ENCODE measurements at regions not wholly inside any gene's neighbourhood (a gene's known extent, or its start where the extent isn't known, plus 50 kb on each side); places are given as distances from the start of the nearest gene placed in this dataset.
"Not testable (repeated sequence)": the region's sequence is repeated elsewhere in the genome, so short reads cannot be mapped to it uniquely, and the experiment has no call there.

GRCh38 chr15:30761365-30761764, 135.4 kb downstream of the ARHGAP11B start:
- not testable (repeated sequence) for DNase-seq

GRCh38 chr15:30769390-30770124, 134.2 kb upstream of the FAN1 start:
- DNase-seq: not testable (repeated sequence)

GRCh38 chr15:30770759-30771158, 133.0 kb upstream of the FAN1 start:
- DNase-seq: no peak

- DNase-seq: no peak
These were observed 120.7 kb upstream of the FAN1 start for GRCh38 chr15:30783019-30783418.

GRCh38 chr15:30788595-30788994, 115.1 kb upstream of the FAN1 start:
- DNase-seq: no peak

GRCh38 chr15:30791239-30792175, 112.2 kb upstream of the FAN1 start:
- DNase-seq: peak; percentile 7

- not testable (repeated sequence) for DNase-seq
These were observed 110.9 kb upstream of the FAN1 start for GRCh38 chr15:30792843-30793242.

- DNase-seq: no peak
These were observed 109.3 kb upstream of the FAN1 start for GRCh38 chr15:30794388-30794787.

GRCh38 chr15:30799565-30799964, 104.2 kb upstream of the FAN1 start:
- DNase-seq: peak; percentile 6

- not testable (repeated sequence) for DNase-seq
These were observed 102.4 kb upstream of the FAN1 start for GRCh38 chr15:30801140-30801895.

- not testable (repeated sequence) for DNase-seq
These were observed 101.7 kb upstream of the FAN1 start for GRCh38 chr15:30802001-30802400.

- not testable (repeated sequence) for DNase-seq
These were observed 100.0 kb upstream of the FAN1 start for GRCh38 chr15:30803703-30804102.

GRCh38 chr15:30816430-30816829, 87.3 kb upstream of the FAN1 start:
- DNase-seq: no peak

GRCh38 chr15:30823068-30823813, 80.5 kb upstream of the FAN1 start:
- peak; percentile 65 for DNase-seq

GRCh38 chr15:30824518-30825195, 79.1 kb upstream of the FAN1 start:
- no peak for DNase-seq

- DNase-seq: no peak
These were observed 76.0 kb upstream of the FAN1 start for GRCh38 chr15:30827625-30828303.

- not testable (repeated sequence) for DNase-seq
These were observed 75.4 kb upstream of the FAN1 start for GRCh38 chr15:30828304-30828639.

- DNase-seq: no peak
These were observed 72.8 kb upstream of the FAN1 start for GRCh38 chr15:30830961-30831360.

- not testable (repeated sequence) for DNase-seq
These were observed 70.3 kb upstream of the FAN1 start for GRCh38 chr15:30833379-30833778.

- peak; percentile 20 for DNase-seq
These were observed 62.1 kb upstream of the FAN1 start for GRCh38 chr15:30841639-30842038.

GRCh38 chr15:30842798-30843472, 60.8 kb upstream of the FAN1 start:
- DNase-seq: peak; percentile 70
